ENCODE measurements at regions not wholly inside any gene's neighbourhood (a gene's known extent, or its start where the extent isn't known, plus 50 kb on each side); places are given as distances from the start of the nearest gene placed in this dataset.
"Not testable (repeated sequence)": the region's sequence is repeated elsewhere in the genome, so short reads cannot be mapped to it uniquely, and the experiment has no call there.

- not testable (repeated sequence) for DNase-seq (ENCODE audit: low spot score)
Measured at GRCh38 chr13:18663222-18663621, 518.4 kb downstream of the TUBA3C start.

- peak; percentile 16 for DNase-seq (ENCODE audit: low spot score)
Measured at GRCh38 chr13:18643644-18644172, 537.9 kb downstream of the TUBA3C start.

- DNase-seq (ENCODE audit: low spot score), result not testable (repeated sequence)
Measured at GRCh38 chr13:18628928-18629327, 552.7 kb downstream of the TUBA3C start.

- DNase-seq (ENCODE audit: low spot score), result no peak
Measured at GRCh38 chr13:18628428-18628827, 553.2 kb downstream of the TUBA3C start.

- DNase-seq (ENCODE audit: low spot score), result not testable (repeated sequence)
Measured at GRCh38 chr13:18624061-18624460, 557.6 kb downstream of the TUBA3C start.

GRCh38 chr13:18618442-18618841 is 563.2 kb downstream of the TUBA3C start:
- not testable (repeated sequence) for DNase-seq (ENCODE audit: low spot score)

GRCh38 chr13:18610476-18610875 is 571.1 kb downstream of the TUBA3C start:
- DNase-seq (ENCODE audit: low spot score), result not testable (repeated sequence)

- not testable (repeated sequence) for DNase-seq (ENCODE audit: low spot score)
Measured at GRCh38 chr13:18609371-18609770, 572.3 kb downstream of the TUBA3C start.

GRCh38 chr13:18608851-18609250 is 572.8 kb downstream of the TUBA3C start:
- DNase-seq (ENCODE audit: low spot score), result not testable (repeated sequence)

GRCh38 chr13:18600366-18600765 is 581.3 kb downstream of the TUBA3C start:
- DNase-seq (ENCODE audit: low spot score), result not testable (repeated sequence)

GRCh38 chr13:18599791-18600211 is 581.8 kb downstream of the TUBA3C start:
- DNase-seq (ENCODE audit: low spot score), result not testable (repeated sequence)

- DNase-seq (ENCODE audit: low spot score), result not testable (repeated sequence)
Measured at GRCh38 chr13:18598543-18598942, 583.1 kb downstream of the TUBA3C start.

GRCh38 chr13:18597940-18598339 is 583.7 kb downstream of the TUBA3C start:
- not testable (repeated sequence) for DNase-seq (ENCODE audit: low spot score)

GRCh38 chr13:18577103-18577502 is 604.5 kb downstream of the TUBA3C start:
- not testable (repeated sequence) for DNase-seq (ENCODE audit: low spot score)

GRCh38 chr13:18567890-18568289 is 613.7 kb downstream of the TUBA3C start:
- DNase-seq (ENCODE audit: low spot score), result not testable (repeated sequence)

All from NAMALWA (cell line).